HG02642 (cell line): ENCODE measurements at regions not wholly inside any gene's neighbourhood (a gene's known extent, or its start where the extent isn't known, plus 50 kb on each side); places are given as distances from the start of the nearest gene placed in this dataset.
"Not testable (repeated sequence)": the region's sequence is repeated elsewhere in the genome, so short reads cannot be mapped to it uniquely, and the experiment has no call there.

Source experiments
- ATAC-seq: cut with Tn5 transposase; IDR thresholded peaks from one replicate; pipeline ENCODE4 v1.9.1; 2021; ENCODE audit warnings: mild to moderate bottlenecking; ENCODE audit not compliant: unreplicated experiment, poor library complexity

- ATAC-seq, result no peak
Measured at GRCh38 chr10:53447576-53447975, 675.0 kb upstream of the MBL2 start.

DNA sequence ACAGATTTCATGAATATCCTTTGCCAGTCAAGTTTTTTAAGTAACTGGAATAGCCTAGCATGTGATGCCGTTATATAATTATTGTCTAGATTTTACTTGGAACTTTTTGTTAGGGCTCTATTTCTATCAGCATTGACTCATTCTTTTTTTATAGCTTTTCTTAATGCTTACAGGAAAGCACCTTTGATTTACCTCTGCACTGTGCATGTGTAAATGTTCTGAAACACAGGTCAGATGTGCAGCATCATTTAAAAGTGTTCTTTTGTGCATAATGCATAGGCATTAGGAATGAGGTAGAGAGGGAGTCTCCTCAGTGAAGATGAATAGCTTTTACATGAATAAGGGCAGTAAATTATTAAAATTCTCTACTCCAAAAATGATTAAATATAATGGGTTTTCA lies 669.3 kb upstream of the MBL2 start:
- no peak for ATAC-seq

- no peak for ATAC-seq
Measured at GRCh38 chr10:53440601-53441000, 668.0 kb upstream of the MBL2 start.

GRCh38 chr10:53439075-53439474 lies 666.5 kb upstream of the MBL2 start:
- not testable (repeated sequence) for ATAC-seq

DNA sequence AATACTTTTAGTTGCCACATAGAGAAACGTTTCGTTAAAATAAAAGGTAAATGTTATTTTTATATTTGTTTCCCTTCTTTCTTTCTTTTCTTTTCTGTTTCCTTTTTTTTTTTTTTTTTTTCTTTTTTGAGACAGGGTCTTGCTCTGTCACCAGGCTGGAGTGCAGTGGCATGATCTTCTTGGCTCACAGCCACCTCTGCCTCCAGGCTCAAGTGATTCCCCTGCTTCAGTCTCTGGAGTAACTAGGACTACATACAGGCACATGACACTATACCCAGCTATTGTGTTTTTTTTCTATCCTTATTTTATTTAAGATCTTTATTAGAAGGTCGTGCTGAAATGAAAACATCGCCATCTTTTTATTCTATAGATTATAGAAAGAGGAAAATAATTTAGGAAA lies 661.8 kb upstream of the MBL2 start:
- no peak for ATAC-seq

DNA sequence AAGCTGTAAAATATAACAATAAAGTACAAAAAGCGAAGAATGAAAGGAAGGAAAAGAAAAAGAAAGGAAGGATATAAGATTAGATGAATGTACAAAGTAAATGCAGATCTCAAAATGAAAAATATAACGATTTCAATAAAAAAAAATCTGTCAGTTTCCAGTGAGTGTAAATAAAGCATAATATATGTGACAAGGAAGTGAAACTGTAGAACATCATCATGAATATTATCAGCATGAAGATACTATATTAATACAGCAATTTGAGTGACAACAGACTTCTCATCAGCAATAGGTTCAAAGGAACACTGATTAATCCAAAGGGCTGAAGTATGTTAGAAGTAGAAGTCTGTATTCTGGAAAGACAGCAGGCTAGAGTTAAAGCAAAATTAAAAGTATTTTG lies 659.5 kb upstream of the MBL2 start:
- ATAC-seq, result no peak

DNA sequence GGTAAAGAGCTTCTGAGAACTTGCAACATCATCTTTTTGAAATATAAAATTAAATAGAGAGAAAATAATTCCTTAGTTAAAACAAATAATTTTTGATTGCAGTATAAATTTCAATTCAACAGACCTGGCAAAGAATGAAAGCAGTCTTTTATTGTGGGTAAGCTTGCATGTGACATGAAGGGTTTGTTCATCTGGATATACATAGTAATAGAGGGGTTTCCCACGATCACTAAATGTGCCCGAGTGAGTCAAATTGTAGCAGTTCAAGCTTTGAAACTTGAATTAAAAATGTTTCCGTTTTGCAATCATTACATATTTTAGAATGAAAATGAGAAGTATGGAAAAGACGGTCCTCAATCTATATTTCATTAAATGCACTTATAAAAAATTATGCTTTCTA lies 658.4 kb upstream of the MBL2 start:
- ATAC-seq, result no peak

DNA sequence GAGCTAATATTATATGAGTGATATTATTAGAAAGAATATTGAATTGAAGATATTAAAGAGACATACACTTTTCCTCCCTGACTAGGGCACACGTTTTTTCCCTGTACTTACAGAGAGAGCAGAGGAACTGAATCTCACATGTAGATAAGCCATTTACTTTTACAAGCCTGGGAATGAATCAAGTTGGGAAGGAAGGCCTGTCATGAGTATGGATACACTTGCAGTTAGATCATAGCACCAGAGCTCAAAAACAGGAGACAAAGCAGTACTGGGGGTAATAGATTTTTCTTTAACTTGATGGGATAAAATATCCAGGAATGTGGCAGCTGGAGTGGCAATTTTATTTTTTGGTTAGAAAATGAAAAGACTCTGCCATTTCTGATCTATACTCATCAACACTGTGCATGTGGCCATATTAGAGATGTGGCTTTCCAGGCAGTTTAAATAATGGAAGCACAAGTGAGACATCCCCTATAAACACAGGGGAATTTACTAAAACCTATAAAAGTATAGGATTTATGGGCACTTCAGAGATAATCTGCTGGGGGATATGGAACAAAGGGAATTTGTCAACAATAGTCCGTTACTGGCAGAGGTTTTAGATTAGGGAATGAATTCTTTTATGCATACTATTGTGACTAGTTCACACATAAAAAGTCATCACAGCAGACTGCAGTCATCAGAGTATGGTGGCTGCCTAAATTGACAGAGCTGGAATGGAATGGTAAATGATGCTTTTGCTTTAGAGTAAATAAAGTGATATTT lies 657.7 kb upstream of the MBL2 start:
- no peak for ATAC-seq

GRCh38 chr10:53422223-53422888 lies 649.8 kb upstream of the MBL2 start:
- ATAC-seq, result no peak

GRCh38 chr10:53412651-53413050 lies 640.1 kb upstream of the MBL2 start:
- ATAC-seq, result no peak

DNA sequence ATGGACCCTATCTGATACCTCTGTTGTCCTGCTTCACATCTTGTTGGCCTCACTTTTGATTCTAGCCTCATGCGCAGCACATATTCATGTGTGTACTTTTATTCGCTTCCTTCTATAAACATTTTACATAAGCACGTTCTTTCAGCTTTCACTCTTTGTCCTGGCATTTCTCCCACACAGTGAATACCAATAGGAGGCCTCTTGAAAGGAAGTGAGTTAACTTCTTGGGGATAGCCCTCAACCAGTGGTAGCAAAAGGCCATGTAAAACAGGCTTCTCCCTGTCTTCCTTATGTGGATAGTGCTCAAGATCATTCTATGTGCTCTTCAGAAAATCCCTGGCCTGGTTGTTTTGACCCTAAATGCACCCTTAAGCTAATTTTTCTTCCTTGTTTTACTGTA lies 633.9 kb upstream of the MBL2 start:
- no peak for ATAC-seq

- no peak for ATAC-seq
Measured at GRCh38 chr10:53403688-53404087, 631.1 kb upstream of the MBL2 start.

DNA sequence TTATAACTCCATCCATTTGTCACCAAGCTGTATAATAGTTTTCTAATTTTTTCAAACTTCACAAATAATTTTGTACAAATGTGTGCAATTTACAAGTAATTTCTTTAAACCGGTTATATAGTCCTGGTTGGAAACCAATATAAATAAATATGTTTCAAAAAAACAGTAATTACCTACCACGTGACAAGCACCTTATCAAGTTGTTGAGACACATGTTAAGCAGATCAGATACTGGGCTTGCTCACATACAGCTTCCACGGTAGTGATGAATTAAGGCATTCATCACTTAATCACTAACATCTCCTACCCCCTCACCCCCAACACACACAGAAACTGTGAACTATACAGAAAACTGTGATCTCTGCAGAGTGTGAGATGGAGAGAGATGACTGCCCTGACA lies 630.0 kb upstream of the MBL2 start:
- no peak for ATAC-seq

DNA sequence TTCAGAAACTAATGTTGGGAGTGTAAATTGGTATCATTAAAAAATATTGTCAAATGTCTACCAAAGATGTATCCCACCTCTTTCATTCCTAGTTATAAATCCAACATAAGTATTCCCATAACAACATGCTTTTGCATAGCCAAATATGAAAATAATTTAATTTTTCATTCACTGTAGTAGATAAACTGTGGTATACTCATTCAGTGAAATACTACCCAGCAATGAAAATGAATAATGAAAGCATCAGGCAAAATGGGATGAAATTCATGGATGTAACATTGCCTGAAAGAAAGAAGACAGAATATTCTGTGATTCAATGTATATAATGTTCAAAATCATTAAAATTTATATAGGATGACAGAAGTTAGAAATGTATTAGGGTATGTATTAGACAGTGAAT lies 629.0 kb upstream of the MBL2 start:
- ATAC-seq, result no peak

GRCh38 chr10:53396876-53397275 lies 624.3 kb upstream of the MBL2 start:
- ATAC-seq, result no peak

GRCh38 chr10:53395449-53395848 lies 622.9 kb upstream of the MBL2 start:
- no peak for ATAC-seq

- no peak for ATAC-seq
Measured at GRCh38 chr10:53387562-53387961, 615.0 kb upstream of the MBL2 start.

- no peak for ATAC-seq
Measured at GRCh38 chr10:53382543-53382942, 610.0 kb upstream of the MBL2 start.

DNA sequence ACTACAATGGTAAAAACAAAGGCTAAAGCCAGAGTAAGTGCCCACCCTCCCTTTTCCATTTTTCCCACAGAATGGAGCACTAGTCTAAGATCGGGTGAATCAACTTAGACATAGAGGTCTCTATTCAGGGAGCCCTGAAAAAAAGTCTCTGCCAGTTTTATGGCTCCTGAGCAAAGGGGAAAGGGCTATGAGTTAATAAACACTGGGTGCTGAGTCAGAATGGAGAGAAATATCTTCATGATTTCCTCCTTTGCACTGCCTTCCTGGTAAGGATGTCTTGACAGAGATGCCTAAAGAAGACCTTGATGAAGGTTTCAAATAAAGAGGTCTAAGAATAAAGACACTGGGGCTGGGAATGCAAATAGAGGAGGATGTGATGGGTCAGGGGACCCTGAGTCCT lies 607.4 kb upstream of the MBL2 start:
- no peak for ATAC-seq

- no peak for ATAC-seq
Measured at GRCh38 chr10:53370347-53370746, 597.8 kb upstream of the MBL2 start.

DNA sequence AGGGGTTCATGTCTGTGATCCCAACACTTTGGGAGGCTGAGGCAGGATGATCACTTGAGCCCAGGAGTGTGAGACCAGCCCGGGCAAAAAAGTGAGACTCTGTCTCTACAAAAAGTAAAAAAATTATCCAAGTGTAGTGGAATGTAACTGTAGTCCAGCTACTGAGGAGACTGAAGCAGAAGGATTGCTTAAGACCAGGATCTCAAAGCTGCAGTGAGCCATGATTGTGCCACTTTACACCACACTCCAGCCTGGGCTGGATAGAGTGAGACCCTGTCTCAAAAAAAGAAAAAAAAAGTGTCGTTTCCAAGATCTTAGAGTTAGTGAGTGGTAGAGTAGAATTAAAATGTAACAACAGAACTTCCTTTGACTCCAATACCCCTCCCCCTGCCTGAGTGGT lies 589.4 kb upstream of the MBL2 start:
- ATAC-seq, result no peak

- no peak for ATAC-seq
Measured at GRCh38 chr10:53361281-53361680, 588.7 kb upstream of the MBL2 start.
